ENCODE measurements at regions not wholly inside any gene's neighbourhood (a gene's known extent, or its start where the extent isn't known, plus 50 kb on each side); places are given as distances from the start of the nearest gene placed in this dataset.

GRCh38 chr18:27687351-27687979 lies 489.5 kb downstream of the CDH2 start:
- no peak overlapping the region for H3K27ac Mint-ChIP-seq
- TF ChIP-seq CTCF (IDR thresholded peaks at IDR 0.05; ENCODE audit: unreplicated experiment): no peak
- no peaks in the 10 kb centered on the region for H3K27me3 Mint-ChIP-seq
- DNase-seq (ENCODE audit: low spot score, unreplicated experiment): no peak
- H3K9me3 Mint-ChIP-seq (ENCODE audit: low read depth): peaks cover 7% of the 10 kb centered on the region
- H3K4me1 Mint-ChIP-seq (ENCODE audit: low read depth): no peaks in the 10 kb centered on the region
- no peak overlapping the region for H3K4me3 Mint-ChIP-seq (ENCODE audit: low read depth)
- no peaks in the 10 kb centered on the region for H3K36me3 Mint-ChIP-seq (ENCODE audit: insufficient read depth)

- H3K9me3 Mint-ChIP-seq (ENCODE audit: low read depth): peaks cover 7% of the 10 kb centered on the region
- no peak for DNase-seq (ENCODE audit: low spot score, unreplicated experiment)
Measured at GRCh38 chr18:27685807-27686412, 491.0 kb downstream of the CDH2 start.

GRCh38 chr18:27685091-27685490 lies 491.8 kb downstream of the CDH2 start:
- Mint-ChIP-seq H3K36me3 (ENCODE audit: insufficient read depth) (no peaks in the 10 kb centered on the region), H3K9me3 (ENCODE audit: low read depth) (peaks cover 7% of the 10 kb centered on the region), H3K27ac (no peak overlapping the region), H3K4me3 (ENCODE audit: low read depth) (no peak overlapping the region), H3K27me3 (no peaks in the 10 kb centered on the region), H3K4me1 (ENCODE audit: low read depth) (no peaks in the 10 kb centered on the region)
- TF ChIP-seq CTCF (IDR thresholded peaks at IDR 0.05; ENCODE audit: unreplicated experiment): no peak
- DNase-seq (ENCODE audit: low spot score, unreplicated experiment): no peak

More at GRCh38 chr18:27685807-27686412, 491.0 kb downstream of the CDH2 start:
- H3K27ac Mint-ChIP-seq: no peak overlapping the region
- H3K4me1 Mint-ChIP-seq (ENCODE audit: low read depth): no peaks in the 10 kb centered on the region
- H3K4me3 Mint-ChIP-seq (ENCODE audit: low read depth): no peak overlapping the region
- peak; percentile 74 for TF ChIP-seq CTCF (IDR thresholded peaks at IDR 0.05; ENCODE audit: unreplicated experiment)
- H3K36me3 Mint-ChIP-seq (ENCODE audit: insufficient read depth): no peaks in the 10 kb centered on the region
- H3K27me3 Mint-ChIP-seq: no peaks in the 10 kb centered on the region

GRCh38 chr18:27674411-27674810 lies 489.3 kb upstream of the CHST9 start:
- H3K4me1 Mint-ChIP-seq (ENCODE audit: low read depth): peaks cover 1% of the 10 kb centered on the region
- H3K27me3 Mint-ChIP-seq: peaks cover 4% of the 10 kb centered on the region
- DNase-seq (ENCODE audit: low spot score, unreplicated experiment): no peak
- peaks cover 2% of the 10 kb centered on the region for H3K36me3 Mint-ChIP-seq (ENCODE audit: insufficient read depth)
- no peak overlapping the region for H3K27ac Mint-ChIP-seq
- H3K4me3 Mint-ChIP-seq (ENCODE audit: low read depth): no peak overlapping the region
- no peak for TF ChIP-seq CTCF (IDR thresholded peaks at IDR 0.05; ENCODE audit: unreplicated experiment)
- peaks cover 9% of the 10 kb centered on the region for H3K9me3 Mint-ChIP-seq (ENCODE audit: low read depth)

- TF ChIP-seq CTCF (IDR thresholded peaks at IDR 0.05; ENCODE audit: unreplicated experiment): no peak
- DNase-seq (ENCODE audit: low spot score, unreplicated experiment): no peak
- no peak overlapping the region for H3K27ac Mint-ChIP-seq
- H3K4me3 Mint-ChIP-seq (ENCODE audit: low read depth): no peak overlapping the region
- peaks cover 2% of the 10 kb centered on the region for H3K36me3 Mint-ChIP-seq (ENCODE audit: insufficient read depth)
- peaks cover 9% of the 10 kb centered on the region for H3K9me3 Mint-ChIP-seq (ENCODE audit: low read depth)
- peaks cover 1% of the 10 kb centered on the region for H3K4me1 Mint-ChIP-seq (ENCODE audit: low read depth)
- H3K27me3 Mint-ChIP-seq: peaks cover 4% of the 10 kb centered on the region
Measured at GRCh38 chr18:27673861-27674260, 488.8 kb upstream of the CHST9 start.
